Colon (tissue), 2 donors: ENCODE measurements at regions not wholly inside any gene's neighbourhood (a gene's known extent, or its start where the extent isn't known, plus 50 kb on each side); places are given as distances from the start of the nearest gene placed in this dataset.

Experiments used
- FAIRE-seq: peaks from 2 replicates; lab custom pipeline; 2012; peaks lifted over from hg19 to GRCh38; lab: Jason Lieb, UNC
- donor health status: control.
- donor health status: control.

GRCh38 chr4:44801384-44801783, 75.0 kb upstream of the GNPDA2 start:
- no peak for FAIRE-seq

- no peak for FAIRE-seq
Measured at GRCh38 chr4:44791831-44792230, 65.5 kb upstream of the GNPDA2 start.

GRCh38 chr4:44777115-44777514, 50.8 kb upstream of the GNPDA2 start:
- FAIRE-seq: no peak
